Stimulated activated CD4-positive, alpha-beta T cell treated with anti-CD3 and anti-CD28 coated beads, Interleukin-15, amount 100 ng/mL, for 48 hours (primary cell): ENCODE measurements at regions not wholly inside any gene's neighbourhood (a gene's known extent, or its start where the extent isn't known, plus 50 kb on each side); places are given as distances from the start of the nearest gene placed in this dataset.

Experiments
- DNase-seq, 2 donors: peaks; one replicate each; pipeline ENCODE4 v3.0.0-alpha.2; 2020; ENCODE audit warnings: low read depth in 2 of 2

- no peak for DNase-seq
Observed at GRCh38 chr22:44555597-44555996, 57.6 kb upstream of the RTL6 start.

GRCh38 chr22:44555046-44555445 is 57.0 kb upstream of the RTL6 start:
- no peak for DNase-seq

- DNase-seq, result no peak
Observed at GRCh38 chr22:44554411-44554810, 56.4 kb upstream of the RTL6 start.

GRCh38 chr22:44550711-44551491 is 52.9 kb upstream of the RTL6 start:
- peak; percentile 18 to 41 for DNase-seq

GRCh38 chr22:44549701-44550100 is 51.7 kb upstream of the RTL6 start:
- no peak for DNase-seq

- DNase-seq, result no peak
Observed at GRCh38 chr22:44548981-44549380, 50.9 kb upstream of the RTL6 start.
